Endothelial cell of umbilical vein (primary cell): ENCODE measurements at regions not wholly inside any gene's neighbourhood (a gene's known extent, or its start where the extent isn't known, plus 50 kb on each side); places are given as distances from the start of the nearest gene placed in this dataset.
"Not testable (repeated sequence)": the region's sequence is repeated elsewhere in the genome, so short reads cannot be mapped to it uniquely, and the experiment has no call there.

ENCODE experiments used
- BruUV-seq: library from RNA; stranded (reverse); fragments of 400-500 nt; replicated peaks from 2 replicates; lab custom pipeline; 2021; lab: Mats Ljungman, UMichigan
- CTCF ChIA-PET: fragments of 300-600, 350-600 bp; sonication (Branson Sonifier 250); formaldehyde crosslinking; loops from one replicate; lab custom pipeline; 2021; ENCODE audit warnings: antibody characterized with exemption, inconsistent platforms; lab: Charles Lee
- POLR2A ChIA-PET: fragments of 300-600, 350-600 bp; sonication (Branson Sonifier 250); formaldehyde crosslinking; loops from one replicate; lab custom pipeline; 2021; ENCODE audit warnings: antibody characterized with exemption, inconsistent platforms; lab: Charles Lee
- DNase-seq: peaks from one replicate; pipeline ENCODE4 v3.0.0-alpha.2; 2011; ENCODE audit warnings: low read depth, low spot score
- FAIRE-seq: peaks from 2 replicates; lab custom pipeline; 2011; peaks lifted over from hg19 to GRCh38; lab: Jason Lieb, UNC
- H2AFZ ChIP-seq: 2 replicates; pipeline ENCODE4 v1.6.0; 2012; ENCODE audit warnings: low read depth, low read length, control low read depth, inconsistent platforms
- H3K27ac ChIP-seq: 2 replicates; pipeline ENCODE4 v1.5.1; 2011; ENCODE audit warnings: low read depth, mild to moderate bottlenecking, control low read depth, low read length, moderate library complexity; ENCODE audit not compliant: insufficient read depth
- H3K27me3 ChIP-seq, 2 experiments: 2 replicates each; pipeline versions ENCODE4 v1.6.0 to v1.6.1; 2011; ENCODE audit warnings: low read length in 2 of 2, mixed read lengths in 1 of 2; ENCODE audit not compliant: control insufficient read depth in 2 of 2, insufficient read depth in 2 of 2
- H3K36me3 ChIP-seq, 2 experiments: 2 replicates in 1 of 2; 3 replicates in 1 of 2; pipeline ENCODE4 v1.5.1; 2011; ENCODE audit warnings: low read length in 2 of 2, mild to moderate bottlenecking in 1 of 2, moderate library complexity in 1 of 2; ENCODE audit not compliant: control insufficient read depth in 2 of 2, insufficient read depth in 2 of 2; ENCODE audit errors: extremely low read depth in 1 of 2
- H3K4me1 ChIP-seq: 3 replicates; pipeline ENCODE4 v1.5.1; 2011; ENCODE audit warnings: mild to moderate bottlenecking, low read length; ENCODE audit not compliant: control insufficient read depth, insufficient read depth; ENCODE audit errors: extremely low read depth
- H3K4me2 ChIP-seq: 2 replicates; pipeline ENCODE4 v1.6.1; 2011; ENCODE audit warnings: low read length, control low read depth, mixed read lengths; ENCODE audit not compliant: insufficient read depth
- H3K4me3 ChIP-seq, 3 experiments: fragments of 200-600 bp in 1 of 3; sonication (generic), shearing (Covaris generic) in 1 of 3; replicated peaks in 1 of 3; 2 replicates each; pipeline ENCODE4 v1.5.1; 2011 to 2016; ENCODE audit warnings: control low read depth in 3 of 3, low read length in 3 of 3, mild to moderate bottlenecking in 2 of 3, inconsistent platforms in 1 of 3, low read depth in 1 of 3, moderate library complexity in 1 of 3; ENCODE audit not compliant: insufficient read depth in 1 of 3
- H3K79me2 ChIP-seq: 2 replicates; pipeline ENCODE4 v1.6.0; 2012; ENCODE audit warnings: low read length, inconsistent platforms; ENCODE audit not compliant: control insufficient read depth, insufficient read depth
- H3K9ac ChIP-seq: replicated peaks from 2 replicates; pipeline ENCODE3; 2011; ENCODE audit warnings: low read length, control low read depth; ENCODE audit not compliant: insufficient read depth; ENCODE audit errors: extremely low read depth
- H3K9me1 ChIP-seq: replicated peaks from 3 replicates; pipeline ENCODE4 v1.6.0; 2011; ENCODE audit warnings: mild to moderate bottlenecking, low read length; ENCODE audit not compliant: control insufficient read depth, insufficient read depth; ENCODE audit errors: extremely low read depth
- H3K9me3 ChIP-seq: replicated peaks from 2 replicates; pipeline ENCODE4 v1.5.1; 2012; ENCODE audit warnings: low read length, inconsistent platforms; ENCODE audit not compliant: control insufficient read depth, insufficient read depth
- H4K20me1 ChIP-seq: replicated peaks from 2 replicates; pipeline ENCODE3; 2011; ENCODE audit warnings: mild to moderate bottlenecking, low read length; ENCODE audit not compliant: control insufficient read depth, insufficient read depth; ENCODE audit errors: extremely low read depth
- GATA2 ChIP-seq: IDR thresholded peaks from 2 replicates; pipeline ENCODE4 v1.7.0; 2011; ENCODE audit warnings: low read depth, mild to moderate bottlenecking, moderate library complexity, mixed read lengths, low read length; ENCODE audit not compliant: insufficient read length, insufficient read depth
- dilution Hi-C: fragments of 300-500 bp; cut with MboI; formaldehyde crosslinking; loops from one replicate; pipeline ENCODE4 v1.15.0; 2019; ENCODE audit warnings: low sequenced_read_pairs; ENCODE audit not compliant: extremely low pct_ligation_motif_present
- intact Hi-C: fragments of 100-400 bp; cut with micrococcal nuclease; formaldehyde crosslinking; loops from one replicate; pipeline ENCODE4 v1.10.0; 2022

DNA sequence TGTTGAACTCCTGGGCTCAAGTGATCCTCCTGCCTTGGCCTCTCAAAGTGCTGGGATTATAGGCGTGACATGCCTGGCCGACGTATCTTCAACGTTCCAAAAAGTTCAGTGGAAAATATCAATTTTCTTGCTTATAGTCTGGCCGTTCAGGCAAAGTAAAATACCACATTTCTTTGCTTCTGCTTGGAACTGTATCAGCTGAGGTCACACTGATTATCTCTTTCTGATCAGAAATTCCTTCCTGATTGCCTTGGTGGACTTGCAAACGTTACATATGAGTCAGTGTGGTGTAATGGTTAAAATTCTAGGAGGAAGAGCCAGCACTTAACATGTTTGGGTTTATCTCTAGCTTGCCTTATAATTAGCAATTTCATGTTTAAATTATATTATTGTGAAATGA is 189.5 kb upstream of the VKORC1L1 start:
- DNase-seq, intact Hi-C loops, H4K20me1 ChIP-seq, H3K79me2 ChIP-seq, H3K4me2 ChIP-seq, H3K4me3 ChIP-seq, H2AFZ ChIP-seq, CTCF ChIA-PET, H3K9me1 ChIP-seq, FAIRE-seq, dilution Hi-C loops, H3K9ac ChIP-seq, H3K9me3 ChIP-seq, H3K4me1 ChIP-seq, BruUV-seq, H3K27me3 ChIP-seq, POLR2A ChIA-PET, H3K36me3 ChIP-seq, H3K27ac ChIP-seq: not testable (repeated sequence)
- TF ChIP-seq GATA2, result peak; percentile 24

DNA sequence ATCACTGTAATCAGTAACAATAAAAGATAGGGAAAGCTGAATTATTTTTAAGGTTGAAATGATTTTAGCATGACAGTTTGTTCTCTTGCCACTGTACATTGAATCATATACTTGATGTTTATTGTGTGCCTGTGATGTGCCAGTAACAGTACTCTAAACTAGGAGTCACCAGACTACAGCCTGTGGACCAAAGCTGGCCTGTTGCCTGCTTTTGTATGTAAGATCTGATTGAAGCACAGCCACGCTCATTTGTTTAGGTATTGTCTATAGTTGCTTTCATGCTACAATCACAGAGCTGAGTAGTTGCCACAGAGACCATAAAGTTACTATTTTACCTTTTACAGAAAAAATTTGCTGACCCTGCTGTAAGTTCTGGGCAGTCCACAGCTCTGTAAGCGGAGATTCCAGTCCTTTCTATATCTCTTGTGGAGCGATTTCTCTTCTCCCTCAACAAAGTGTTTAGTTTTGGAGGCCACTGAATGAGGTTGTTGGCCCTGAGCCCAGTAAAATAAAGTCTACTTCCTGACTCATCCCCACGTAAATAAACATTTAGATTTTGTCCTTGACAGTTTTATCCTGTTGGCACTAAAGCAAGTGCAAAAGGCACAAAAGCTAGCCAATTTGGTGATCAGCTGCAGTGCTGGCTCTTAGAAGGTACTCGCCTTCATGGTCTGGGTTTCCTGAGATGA is 173.7 kb upstream of the VKORC1L1 start:
- H3K36me3 ChIP-seq, H2AFZ ChIP-seq, H3K27ac ChIP-seq, dilution Hi-C loops, H4K20me1 ChIP-seq, BruUV-seq, H3K79me2 ChIP-seq, FAIRE-seq, intact Hi-C loops, H3K9ac ChIP-seq, CTCF ChIA-PET, H3K4me1 ChIP-seq, H3K4me2 ChIP-seq, H3K9me1 ChIP-seq, H3K4me3 ChIP-seq, H3K9me3 ChIP-seq, POLR2A ChIA-PET, H3K27me3 ChIP-seq: not testable (repeated sequence)
- peak; percentile 39 for DNase-seq

DNA sequence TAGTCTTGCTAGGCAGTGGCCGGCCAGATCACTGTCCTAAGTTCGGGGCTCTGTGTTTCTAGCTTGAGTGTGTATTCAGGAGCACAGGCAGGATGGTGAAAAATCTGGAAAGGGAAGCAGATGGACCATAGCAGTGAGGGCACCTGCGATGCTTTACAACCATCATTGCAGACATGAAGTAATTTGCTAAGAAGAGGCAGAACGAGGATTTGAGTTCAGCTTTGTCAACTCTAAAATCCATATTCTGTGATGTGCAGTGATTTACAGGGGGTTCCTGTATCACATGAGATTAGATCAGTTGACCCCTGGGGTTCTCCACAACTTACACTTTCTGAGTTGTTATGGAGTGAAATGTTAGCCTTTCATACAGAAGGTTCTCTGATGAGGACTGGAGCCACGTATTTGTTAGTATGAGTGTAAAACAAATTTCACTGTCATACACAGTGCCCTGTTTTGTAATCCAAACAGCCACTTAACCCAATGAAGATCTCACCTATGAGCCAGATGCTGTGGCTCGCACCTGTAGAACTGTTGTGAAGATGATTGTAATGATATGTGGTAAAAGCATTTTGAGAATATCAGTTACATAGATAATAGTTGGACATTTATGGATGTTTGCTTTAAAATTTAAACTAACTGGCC is 173.0 kb upstream of the VKORC1L1 start:
- POLR2A ChIA-PET, BruUV-seq, H3K9me1 ChIP-seq, H3K4me2 ChIP-seq, CTCF ChIA-PET, H3K9ac ChIP-seq, H3K27me3 ChIP-seq, dilution Hi-C loops, H3K4me3 ChIP-seq, H3K9me3 ChIP-seq, FAIRE-seq, H3K27ac ChIP-seq, H2AFZ ChIP-seq, H4K20me1 ChIP-seq, intact Hi-C loops, H3K36me3 ChIP-seq, H3K4me1 ChIP-seq, H3K79me2 ChIP-seq: not testable (repeated sequence)
- peak; percentile 44 for DNase-seq

DNA sequence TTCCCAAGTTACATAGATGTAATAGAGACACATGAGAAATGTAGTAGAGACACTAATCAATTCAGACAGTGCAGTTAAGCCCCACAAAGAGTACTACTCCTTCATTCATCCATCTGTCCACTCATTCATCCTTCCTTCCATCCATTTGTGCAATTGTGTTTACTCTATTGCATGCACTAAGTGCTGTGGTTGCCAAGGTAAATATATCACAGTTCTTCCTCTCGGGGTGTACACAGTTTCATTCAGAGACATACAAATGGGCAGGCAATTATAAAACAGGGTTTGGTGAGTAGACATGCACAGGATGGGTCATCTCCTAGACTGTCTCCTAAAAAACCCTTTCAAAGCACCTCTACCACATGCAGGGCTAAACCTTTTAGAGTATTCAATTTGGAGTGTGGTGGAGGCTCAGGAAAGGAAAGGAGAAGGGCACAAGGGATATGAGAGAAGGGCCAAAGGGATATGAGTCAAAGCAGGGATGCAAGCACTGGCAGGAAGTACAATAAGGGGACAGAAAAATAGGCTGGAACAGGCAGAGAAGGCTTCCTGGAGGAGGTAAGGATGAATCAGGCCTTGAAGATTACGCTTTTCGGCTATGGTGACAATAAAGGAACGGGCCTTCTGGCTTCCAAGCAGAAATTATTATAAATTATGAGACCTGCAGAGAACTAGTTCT is 153.6 kb upstream of the VKORC1L1 start:
- H3K4me3 ChIP-seq, H3K9ac ChIP-seq, H3K4me1 ChIP-seq, H2AFZ ChIP-seq, H3K36me3 ChIP-seq, dilution Hi-C loops, H3K9me1 ChIP-seq, H3K79me2 ChIP-seq, intact Hi-C loops, CTCF ChIA-PET, FAIRE-seq, H4K20me1 ChIP-seq, POLR2A ChIA-PET, H3K27me3 ChIP-seq, H3K4me2 ChIP-seq, H3K9me3 ChIP-seq, H3K27ac ChIP-seq: not testable (repeated sequence)
- TSS peak; percentile 6 for BruUV-seq
- DNase-seq, result peak; percentile 67
